T1000 (cell line): ENCODE measurements at regions not wholly inside any gene's neighbourhood (a gene's known extent, or its start where the extent isn't known, plus 50 kb on each side); places are given as distances from the start of the nearest gene placed in this dataset.

Experiments used
- DNase-seq: peaks from one replicate; lab custom pipeline; 2025; ENCODE audit warnings: mixed read lengths; lab: John Stamatoyannopoulos, UW

DNA sequence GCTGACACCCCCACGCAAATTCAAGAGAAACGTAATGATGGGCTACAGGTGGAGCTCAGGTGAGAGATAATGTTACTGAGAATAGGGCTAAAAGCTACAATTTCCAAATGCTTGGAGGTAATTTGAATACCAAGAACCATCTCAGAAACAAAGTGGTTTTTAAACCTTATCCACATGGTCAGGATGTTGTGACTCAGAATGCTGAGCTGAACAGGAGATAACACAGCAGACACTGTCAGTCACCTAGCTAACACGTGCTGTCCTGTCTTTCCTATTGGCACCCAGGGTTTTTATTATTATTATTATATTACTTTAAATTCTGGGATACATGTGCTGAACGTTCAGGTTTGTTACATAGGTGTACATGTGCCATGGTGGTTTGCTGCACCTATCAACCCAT, 233.0 kb upstream of the MAF start:
- DNase-seq, result no peak

GRCh38 chr16:79826732-79827475, 226.4 kb upstream of the MAF start:
- no peak for DNase-seq

GRCh38 chr16:79825002-79825401, 224.5 kb upstream of the MAF start:
- no peak for DNase-seq

DNA sequence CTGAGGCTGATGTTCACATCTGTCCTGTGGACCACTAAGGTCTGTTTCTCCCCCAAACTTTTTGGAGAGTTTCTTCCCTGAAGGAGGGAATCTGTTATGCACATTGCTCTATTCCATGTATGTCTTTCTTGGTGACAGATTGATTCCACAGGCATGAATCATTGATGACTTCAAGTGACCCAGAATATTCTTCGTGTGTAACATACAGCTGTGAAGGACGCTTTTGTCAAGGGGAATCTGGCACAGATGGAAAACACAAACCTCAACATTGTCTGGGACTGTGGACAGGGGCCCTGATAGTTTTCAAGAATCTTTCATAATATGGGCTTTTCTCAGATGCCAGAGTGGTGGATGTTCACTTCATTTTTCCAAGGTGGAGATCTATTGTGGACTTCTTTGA, 223.1 kb upstream of the MAF start:
- no peak for DNase-seq

GRCh38 chr16:79821911-79822310, 221.4 kb upstream of the MAF start:
- DNase-seq, result no peak

- no peak for DNase-seq
Observed at GRCh38 chr16:79816081-79816497, 215.6 kb upstream of the MAF start.

DNA sequence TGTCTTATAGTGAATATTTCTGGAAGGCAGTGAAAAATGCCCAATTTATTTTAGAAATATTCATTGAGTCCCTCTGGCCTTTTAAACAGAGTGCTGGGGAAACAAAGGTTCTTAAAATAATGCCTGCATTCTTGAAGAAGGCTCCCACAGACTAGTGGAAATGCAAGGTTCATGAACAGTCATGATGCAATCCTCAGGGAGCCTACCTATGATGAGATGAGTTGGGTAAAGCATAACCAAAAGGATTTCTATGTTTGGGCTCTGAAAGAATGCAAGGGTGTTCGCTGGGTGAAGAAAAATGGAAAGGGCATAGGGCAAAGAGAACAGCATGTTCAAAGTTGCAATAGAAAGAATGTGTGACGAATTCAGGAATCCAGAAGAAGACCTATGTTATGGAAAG, 214.5 kb upstream of the MAF start:
- no peak for DNase-seq

- no peak for DNase-seq
Observed at GRCh38 chr16:79814124-79814523, 213.6 kb upstream of the MAF start.

DNA sequence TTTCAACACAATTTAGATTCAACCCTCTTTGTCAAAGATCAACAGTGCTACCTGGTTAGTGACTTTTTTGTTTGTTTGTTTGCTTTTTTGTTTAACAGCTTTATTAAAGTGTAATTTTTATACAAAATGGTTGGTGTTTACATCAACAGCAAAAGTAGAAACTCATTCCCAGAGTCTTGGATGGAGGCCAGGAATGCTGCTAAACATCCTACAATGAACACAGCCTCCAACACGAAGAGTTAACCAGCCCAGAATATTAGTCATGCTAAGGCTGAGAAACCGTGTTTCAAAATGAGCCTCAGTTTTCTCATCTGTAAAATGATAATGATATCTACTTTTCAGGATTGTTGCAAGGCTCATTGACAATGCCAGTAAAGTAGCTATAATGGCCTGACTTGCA, 211.0 kb upstream of the MAF start:
- no peak for DNase-seq

DNA sequence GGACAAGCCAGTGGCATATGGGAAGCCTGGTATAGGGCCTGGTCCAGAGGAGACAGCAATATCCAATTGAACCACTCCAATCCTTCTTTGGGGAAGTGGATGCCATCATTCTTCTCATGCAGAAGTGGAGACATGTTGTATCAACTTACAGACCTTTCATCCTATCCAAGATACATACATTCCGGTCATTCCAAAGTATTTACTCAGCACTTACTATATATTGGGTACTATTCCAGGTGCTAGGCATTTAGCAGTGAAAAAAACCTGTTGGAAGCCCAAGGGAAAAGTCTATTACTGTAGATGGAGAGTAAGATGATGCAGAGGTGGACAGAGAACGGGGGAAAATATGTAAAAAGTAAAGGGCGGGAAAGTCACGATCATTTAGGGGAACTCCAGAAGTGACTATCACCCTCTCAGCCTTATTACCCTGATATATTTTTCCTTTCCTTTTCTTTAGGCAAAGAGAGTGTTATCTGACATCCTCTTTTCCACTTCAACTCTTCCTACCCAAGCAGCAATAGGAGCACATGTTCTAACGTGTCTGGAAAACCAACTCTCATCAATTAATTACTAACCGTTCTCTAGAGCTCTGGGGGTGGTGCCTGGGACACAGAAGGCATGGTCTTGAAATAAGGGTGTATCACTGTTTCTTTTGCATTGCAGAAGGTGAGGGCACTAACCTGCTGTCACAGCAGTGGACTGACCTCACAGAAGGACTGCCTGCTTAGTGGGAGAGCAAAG, 210.1 kb upstream of the MAF start:
- DNase-seq, result no peak

- DNase-seq, result no peak
Observed at GRCh38 chr16:79809376-79809775, 208.8 kb upstream of the MAF start.

- DNase-seq, result no peak
Observed at GRCh38 chr16:79808731-79809130, 208.2 kb upstream of the MAF start.

DNA sequence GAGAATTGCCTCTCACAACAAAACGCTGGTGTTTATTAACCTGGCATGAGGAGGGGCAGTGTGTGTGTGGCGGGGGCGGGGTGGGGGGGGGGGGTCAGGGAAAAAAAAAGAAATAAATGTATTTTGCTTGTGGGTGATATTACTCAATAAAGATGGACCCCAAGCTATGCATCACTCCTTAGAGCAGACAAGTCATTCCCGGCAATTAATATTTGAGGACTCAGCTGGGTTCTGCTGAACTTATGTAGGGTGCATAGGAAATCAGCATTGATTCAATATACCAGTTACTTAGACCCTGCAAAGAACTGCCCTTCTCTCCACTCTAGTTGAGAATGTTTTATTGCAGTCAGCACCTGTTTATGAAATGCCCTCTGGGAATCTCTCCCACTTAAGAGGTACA, 206.2 kb upstream of the MAF start:
- DNase-seq, result no peak

DNA sequence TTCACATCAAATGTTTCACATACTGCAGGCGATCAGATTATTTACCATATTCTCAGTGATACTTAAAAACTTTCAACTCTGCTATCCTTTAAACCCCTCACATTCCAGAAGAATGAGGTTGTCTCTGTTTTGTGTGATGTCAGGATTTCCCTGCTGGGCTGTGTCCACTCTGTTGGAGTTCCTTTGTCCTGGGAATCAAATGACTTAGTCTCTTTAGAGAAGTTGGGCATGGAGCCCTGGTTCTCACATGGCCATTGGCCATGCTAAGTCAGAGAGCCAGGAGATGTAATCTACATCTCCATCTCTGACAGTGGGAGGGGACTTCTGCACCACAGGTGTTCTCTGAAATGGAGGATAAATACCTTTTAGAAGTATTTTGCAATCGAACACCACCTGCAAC, 205.1 kb upstream of the MAF start:
- no peak for DNase-seq

- DNase-seq, result no peak
Observed at GRCh38 chr16:79801646-79802045, 201.1 kb upstream of the MAF start.

DNA sequence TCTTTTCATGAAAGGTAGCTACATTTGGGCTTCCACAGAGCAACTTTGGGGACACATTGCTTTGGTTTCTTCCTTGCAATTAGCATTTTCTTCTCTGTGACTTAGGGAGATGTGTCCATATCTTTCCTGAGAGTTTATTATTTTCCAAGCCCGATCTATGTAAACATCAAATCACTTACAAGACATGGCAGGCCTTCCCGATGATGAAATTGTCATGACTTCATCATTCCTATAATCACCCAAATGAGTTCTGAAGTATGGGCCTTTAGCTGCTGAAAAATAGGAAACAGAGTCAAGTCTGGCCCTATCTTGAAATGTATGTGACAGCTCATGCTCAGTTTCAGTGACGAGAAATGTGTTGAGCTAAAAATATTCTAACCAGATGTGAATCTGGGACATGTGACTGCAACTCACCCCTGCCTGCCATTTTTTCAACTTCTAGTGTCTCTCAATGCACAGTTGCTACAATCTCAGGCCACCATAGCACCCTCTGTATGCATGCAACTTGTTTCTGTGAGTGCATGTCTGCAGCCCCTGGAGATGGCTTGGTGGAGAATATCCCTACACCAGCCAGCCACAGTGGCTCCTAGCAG, 199.6 kb upstream of the MAF start:
- DNase-seq, result no peak

- DNase-seq, result no peak
Observed at GRCh38 chr16:79798416-79799053, 198.0 kb upstream of the MAF start.

GRCh38 chr16:79797486-79797885, 196.9 kb upstream of the MAF start:
- no peak for DNase-seq

DNA sequence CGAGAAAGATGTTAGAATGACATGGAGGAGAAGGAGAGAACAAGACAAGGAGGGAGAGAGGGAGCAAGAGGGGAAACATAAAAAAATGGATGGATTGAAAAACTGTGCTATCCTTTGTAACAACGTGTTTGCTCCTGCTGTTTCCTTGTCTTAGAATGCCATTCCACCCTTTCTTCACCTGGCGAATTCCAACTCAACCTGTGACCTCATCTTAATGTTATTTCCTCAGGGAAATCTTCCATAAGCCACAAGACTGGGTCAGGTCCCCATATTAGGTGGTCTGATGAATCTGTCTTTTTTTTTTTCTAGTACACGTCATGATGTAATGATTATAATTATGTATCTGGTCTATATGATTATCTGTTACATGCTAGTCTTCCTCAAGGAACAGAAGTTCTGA, 195.0 kb upstream of the MAF start:
- no peak for DNase-seq

DNA sequence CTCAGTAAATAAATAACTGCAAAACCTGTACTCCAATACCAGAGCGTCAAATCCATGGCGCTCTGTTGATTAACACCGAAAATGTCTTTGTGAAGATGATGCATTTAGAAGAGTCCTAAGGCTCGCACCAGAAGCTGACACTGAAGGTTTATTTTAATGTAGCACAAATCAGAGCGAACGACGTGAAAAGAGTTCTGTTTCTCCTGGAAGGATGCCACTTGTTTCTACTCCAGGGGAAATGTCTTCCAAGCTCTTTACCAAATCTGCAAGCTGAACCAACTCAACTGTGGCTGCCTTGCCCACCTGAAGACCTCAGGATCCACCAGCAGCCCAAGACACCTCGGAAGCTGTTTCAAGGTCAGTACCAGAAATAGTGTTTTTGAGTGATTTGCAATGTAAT, 194.4 kb upstream of the MAF start:
- no peak for DNase-seq

DNA sequence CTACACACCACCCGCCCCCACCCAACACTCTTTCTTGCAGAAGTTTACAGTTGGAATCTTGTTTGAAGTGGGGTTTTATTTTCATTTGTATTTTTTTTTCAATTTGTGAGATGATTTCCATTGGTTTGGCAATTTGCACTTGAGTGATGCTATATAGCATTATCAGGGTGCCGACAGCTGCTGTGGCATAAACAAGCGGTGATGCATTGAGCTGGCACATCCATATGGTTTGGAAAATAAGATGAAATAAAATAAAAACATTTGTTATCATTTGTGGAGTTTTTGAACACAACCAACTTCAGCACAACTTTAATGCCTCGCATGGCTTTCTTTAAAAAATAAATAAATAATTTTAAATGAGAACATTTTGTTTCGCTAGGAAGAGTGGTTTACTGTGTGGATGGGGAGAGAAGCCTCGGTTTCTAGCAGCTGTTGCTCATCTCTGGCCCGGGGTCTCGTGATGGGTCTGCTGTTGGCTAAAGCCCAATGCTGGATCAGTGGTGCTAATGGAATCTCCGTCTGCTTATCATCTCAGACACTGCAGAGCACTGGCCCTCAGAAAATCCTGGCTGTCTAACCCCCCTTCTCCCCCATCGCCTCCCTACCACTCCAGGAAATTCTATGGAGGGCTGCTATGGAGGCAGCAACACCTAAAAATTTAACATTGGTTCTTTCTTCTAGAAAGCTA, 192.3 kb upstream of the MAF start:
- DNase-seq, result no peak

DNA sequence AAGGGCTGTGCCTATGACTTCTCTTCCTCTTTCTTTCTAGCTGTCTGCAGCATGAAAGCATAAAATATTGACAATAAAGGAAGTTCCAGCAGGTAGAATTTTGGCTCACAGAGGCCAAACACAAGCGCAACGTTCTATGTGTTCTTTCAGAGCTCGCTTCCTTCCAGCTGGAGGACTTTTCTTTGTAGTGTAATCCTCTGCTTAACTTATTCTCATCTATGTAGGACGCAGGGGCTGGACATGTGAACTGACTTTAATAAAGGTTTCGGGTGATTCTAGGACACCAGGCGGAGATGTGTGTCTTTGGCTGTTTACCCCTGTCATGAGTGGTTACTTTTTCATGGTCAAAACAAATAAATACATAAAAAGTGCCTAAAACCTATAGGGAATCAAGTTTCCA, 191.5 kb upstream of the MAF start:
- DNase-seq, result no peak
